H9 (cell line): ENCODE measurements at regions not wholly inside any gene's neighbourhood (a gene's known extent, or its start where the extent isn't known, plus 50 kb on each side); places are given as distances from the start of the nearest gene placed in this dataset.

ENCODE experiments used
- DNase-seq: peaks from one replicate; pipeline ENCODE4 v3.0.0-alpha.2; 2017
- H2AFZ ChIP-seq: one replicate; pipeline ENCODE4 v1.6.1; 2013; ENCODE audit warnings: mild to moderate bottlenecking, low read length, control low read depth, moderate library complexity
- H2AK5ac ChIP-seq: 2 replicates; pipeline ENCODE4 v1.6.1; 2013; ENCODE audit warnings: low read length, control low read depth, mixed read lengths; ENCODE audit not compliant: insufficient read length
- H2BK120ac ChIP-seq: one replicate; pipeline ENCODE4 v1.6.1; 2013; ENCODE audit warnings: low read depth, mild to moderate bottlenecking, low read length, control low read depth, inconsistent platforms; ENCODE audit not compliant: poor library complexity, severe bottlenecking
- H2BK12ac ChIP-seq: 2 replicates; pipeline ENCODE4 v1.6.1; 2013; ENCODE audit warnings: low read length, control low read depth, mixed read lengths, low read depth; ENCODE audit not compliant: insufficient read length
- H2BK15ac ChIP-seq: 2 replicates; pipeline ENCODE4 v1.6.1; 2013; ENCODE audit warnings: low read depth, low read length, control low read depth
- H2BK20ac ChIP-seq: one replicate; pipeline ENCODE4 v1.6.1; 2013; ENCODE audit warnings: low read depth, mild to moderate bottlenecking, low read length, control low read depth, inconsistent platforms; ENCODE audit not compliant: poor library complexity, severe bottlenecking
- H2BK5ac ChIP-seq: 2 replicates; pipeline ENCODE4 v1.6.1; 2013; ENCODE audit warnings: low read length, control low read depth, mixed read lengths; ENCODE audit not compliant: insufficient read length
- H3K14ac ChIP-seq: 2 replicates; pipeline ENCODE4 v1.6.1; 2013; ENCODE audit warnings: low read length, control low read depth; ENCODE audit not compliant: insufficient read depth
- H3K18ac ChIP-seq: 2 replicates; pipeline ENCODE4 v1.6.1; 2013; ENCODE audit warnings: low read depth, mild to moderate bottlenecking, mixed read lengths, low read length, control low read depth; ENCODE audit not compliant: insufficient read length
- H3K23ac ChIP-seq: 2 replicates; pipeline ENCODE4 v1.6.1; 2013; ENCODE audit warnings: low read length, control low read depth, mixed read lengths, low read depth; ENCODE audit not compliant: insufficient read length
- H3K23me2 ChIP-seq: 2 replicates; pipeline ENCODE4 v1.6.1; 2013; ENCODE audit warnings: low read depth, mild to moderate bottlenecking, mixed read lengths, low read length, control low read depth; ENCODE audit not compliant: insufficient read length, poor library complexity, severe bottlenecking
- H3K27ac ChIP-seq: 2 replicates; pipeline ENCODE4 v1.5.1; 2013; ENCODE audit warnings: low read length, control low read depth, mixed read lengths, low read depth; ENCODE audit not compliant: insufficient read length
- H3K27me3 ChIP-seq: 2 replicates; pipeline ENCODE4 v1.6.1; 2013; ENCODE audit warnings: low read length, control low read depth, inconsistent platforms; ENCODE audit not compliant: insufficient read depth
- H3K4ac ChIP-seq: 2 replicates; pipeline ENCODE4 v1.6.1; 2013; ENCODE audit warnings: low read depth, mild to moderate bottlenecking, control low read depth, inconsistent platforms, low read length, moderate library complexity
- H3K4me1 ChIP-seq: 2 replicates; pipeline ENCODE4 v1.6.1; 2013; ENCODE audit warnings: low read length, control low read depth, inconsistent platforms; ENCODE audit not compliant: insufficient read depth
- H3K4me2 ChIP-seq: 2 replicates; pipeline ENCODE4 v1.6.1; 2013; ENCODE audit warnings: low read length, control low read depth, mixed read lengths; ENCODE audit not compliant: insufficient read length, insufficient read depth
- H3K56ac ChIP-seq: 2 replicates; pipeline ENCODE4 v1.6.1; 2013; ENCODE audit warnings: low read depth, mild to moderate bottlenecking, mixed read lengths, low read length, control low read depth; ENCODE audit not compliant: insufficient read length
- H3K79me1 ChIP-seq: 2 replicates; pipeline ENCODE4 v1.6.1; 2013; ENCODE audit warnings: low read depth, mild to moderate bottlenecking, moderate library complexity, low read length, control low read depth, inconsistent platforms; ENCODE audit not compliant: insufficient read depth, poor library complexity, severe bottlenecking
- H3K79me2 ChIP-seq: 2 replicates; pipeline ENCODE4 v1.6.1; 2013; ENCODE audit warnings: low read length, control low read depth, inconsistent platforms; ENCODE audit not compliant: insufficient read depth
- H3K9ac ChIP-seq: 2 replicates; pipeline ENCODE4 v1.6.1; 2013; ENCODE audit warnings: low read length, control low read depth, mixed read lengths; ENCODE audit not compliant: insufficient read length; ENCODE audit errors: extremely low read depth
- H3K9me3 ChIP-seq: one replicate; pipeline ENCODE4 v1.6.1; 2013; ENCODE audit warnings: low read depth, low read length, inconsistent platforms; ENCODE audit not compliant: control insufficient read depth
- H3T11ph ChIP-seq: one replicate; pipeline ENCODE4 v1.6.1; 2013; ENCODE audit warnings: mild to moderate bottlenecking, low read length, control low read depth, inconsistent platforms
- H4K20me1 ChIP-seq: one replicate; pipeline ENCODE4 v1.6.1; 2013; ENCODE audit not compliant: control insufficient read depth, insufficient read length, insufficient read depth
- H4K5ac ChIP-seq: 2 replicates; pipeline ENCODE4 v1.6.1; 2013; ENCODE audit warnings: low read depth, mild to moderate bottlenecking, mixed read lengths, low read length, control low read depth; ENCODE audit not compliant: insufficient read length
- H4K8ac ChIP-seq: replicated peaks from 2 replicates; pipeline ENCODE4 v1.6.1; 2013; ENCODE audit warnings: low read length, control low read depth, mixed read lengths, low read depth; ENCODE audit not compliant: insufficient read length
- H4K91ac ChIP-seq: 2 replicates; pipeline ENCODE4 v1.6.1; 2013; ENCODE audit warnings: low read depth, mild to moderate bottlenecking, moderate library complexity, mixed read lengths, low read length, control low read depth; ENCODE audit not compliant: insufficient read length
- H3K27ac Mint-ChIP-seq, 3 experiments: 2 replicates in 2 of 3; 3 replicates in 1 of 3; pipeline ENCODE4 v1.8.0; 2020 to 2021; ENCODE audit warnings: mixed read lengths in 3 of 3, mild to moderate bottlenecking in 1 of 3, moderate library complexity in 1 of 3
- H3K27me3 Mint-ChIP-seq: 2 replicates; pipeline ENCODE4 v1.8.0; 2021; ENCODE audit warnings: low read depth, mild to moderate bottlenecking, moderate library complexity, mixed read lengths
- H3K36me3 Mint-ChIP-seq, 3 experiments: 2 replicates in 2 of 3; 3 replicates in 1 of 3; pipeline ENCODE4 v1.8.0; 2020 to 2021; ENCODE audit warnings: low read depth in 3 of 3, mixed read lengths in 3 of 3; ENCODE audit not compliant: insufficient read depth in 1 of 3
- H3K4me1 Mint-ChIP-seq, 2 experiments: 2 replicates each; pipeline ENCODE4 v1.8.0; 2020; ENCODE audit warnings: mixed read lengths in 2 of 2
- H3K4me3 Mint-ChIP-seq, 2 experiments: 2 replicates in 1 of 2; 3 replicates in 1 of 2; pipeline ENCODE4 v1.8.0; 2020 to 2021; ENCODE audit warnings: mild to moderate bottlenecking in 2 of 2, mixed read lengths in 2 of 2, moderate library complexity in 1 of 2
- H3K9me3 Mint-ChIP-seq, 2 experiments: 2 replicates in 1 of 2; 3 replicates in 1 of 2; pipeline ENCODE4 v1.8.0; 2020; ENCODE audit warnings: mild to moderate bottlenecking in 2 of 2, mixed read lengths in 2 of 2, moderate library complexity in 1 of 2
- CTCF ChIP-seq: fragments of 200-600 bp; sonication (generic); conservative IDR thresholded peaks from 3 replicates; pipeline ENCODE4 v1.8.0; 2021; ENCODE audit warnings: antibody characterized with exemption, mild to moderate bottlenecking
- WGBS: extraction: QIAGEN DNeasy Blood & Tissue Kit; methylation state at CpG from one replicate; pipeline ENCODE4 v1.1.7; 2013; ENCODE audit warnings: missing lambda C conversion rate, low lambda C conversion rate, mixed read lengths; ENCODE audit not compliant: insufficient read length; ENCODE audit errors: extremely low coverage; 5-methylcytosine and 5-hydroxymethylcytosine counted together

DNA sequence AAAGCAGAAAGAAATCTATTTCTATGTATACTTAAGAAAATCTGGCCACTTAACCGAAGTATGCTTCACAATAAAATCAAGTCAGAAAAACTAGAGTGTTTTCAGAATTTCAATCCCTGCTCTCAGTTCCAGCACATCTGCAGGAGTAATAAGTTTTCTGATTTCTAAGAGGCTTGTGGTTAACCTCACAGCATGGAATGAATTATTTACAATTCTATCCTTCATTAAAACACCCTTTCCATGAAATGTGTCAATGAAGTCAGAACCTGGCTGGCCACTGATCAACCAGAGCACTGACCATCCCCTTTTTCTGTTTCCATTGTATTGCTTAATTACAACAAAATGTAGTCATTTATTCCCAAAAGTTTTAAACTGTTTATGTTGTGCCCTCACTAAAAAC is 781.4 kb upstream of the INTU start:
- H3K4me2 ChIP-seq, result no peak overlapping the region
- H2BK120ac ChIP-seq, result no peak overlapping the region
- Mint-ChIP-seq H3K9me3 (no peaks in the 10 kb centered on the region), H3K27me3 (no peaks in the 10 kb centered on the region), H3K36me3 (no peaks in the 10 kb centered on the region), H3K4me1 (no peaks in the 10 kb centered on the region), H3K4me3 (no peak overlapping the region), H3K27ac (no peak overlapping the region)
- H4K5ac ChIP-seq, result no peak overlapping the region
- H2AFZ ChIP-seq, result no peak overlapping the region
- H2BK5ac ChIP-seq, result no peak overlapping the region
- DNase-seq, result no peak
- no peak for TF ChIP-seq CTCF
- no peaks in the 10 kb centered on the region for H3K23me2 ChIP-seq
- no peak overlapping the region for H2AK5ac ChIP-seq
- no peak overlapping the region for H3K27ac ChIP-seq
- no peak overlapping the region for H3K9ac ChIP-seq
- H3K27me3 ChIP-seq, result no peaks in the 10 kb centered on the region
- no peak overlapping the region for H2BK15ac ChIP-seq
- H2BK20ac ChIP-seq, result no peak overlapping the region
- no peaks in the 10 kb centered on the region for H3K79me2 ChIP-seq
- no peaks in the 10 kb centered on the region for H3K9me3 ChIP-seq
- no peak overlapping the region for H3K56ac ChIP-seq
- WGBS, result no CpG with 5 or more reads among the region's 1 CpG
- no peak overlapping the region for H4K8ac ChIP-seq
- no peaks in the 10 kb centered on the region for H3K4me1 ChIP-seq
- no peaks in the 10 kb centered on the region for H3K79me1 ChIP-seq
- H3K18ac ChIP-seq, result no peak overlapping the region
- H2BK12ac ChIP-seq, result no peak overlapping the region
- no peaks in the 10 kb centered on the region for H4K20me1 ChIP-seq
- H3T11ph ChIP-seq, result no peak overlapping the region
- no peak overlapping the region for H3K23ac ChIP-seq
- H4K91ac ChIP-seq, result no peak overlapping the region
- H3K14ac ChIP-seq, result no peak overlapping the region
- H3K4ac ChIP-seq, result no peak overlapping the region
